Activated CD4-positive, alpha-beta T cell treated with anti-CD3 and anti-CD28 coated beads for 36 hours (primary cell): ENCODE measurements at regions not wholly inside any gene's neighbourhood (a gene's known extent, or its start where the extent isn't known, plus 50 kb on each side); places are given as distances from the start of the nearest gene placed in this dataset.
A peak's percentile ranks its signal among the peaks of the same experiment; 100 is the strongest.

ENCODE experiments used
- ATAC-seq: fragments of 200-7000 bp; cut with Tn5 transposase; one replicate; pipeline ENCODE4 v1.10.0; 2021; ENCODE audit warnings: mild to moderate bottlenecking, moderate library complexity
- CTCF ChIA-PET: fragments of 350-600 bp; sonication (Branson Sonifier 250); formaldehyde crosslinking; loops from one replicate; lab custom pipeline; 2021; ENCODE audit warnings: antibody characterized with exemption; lab: Charles Lee
- POLR2A ChIA-PET: fragments of 350-600 bp; sonication (Branson Sonifier 250); formaldehyde crosslinking; loops from one replicate; lab custom pipeline; 2021; ENCODE audit warnings: antibody characterized with exemption, inconsistent platforms; lab: Charles Lee
- DNase-seq: peaks from one replicate; pipeline ENCODE4 v3.0.0-alpha.2; 2020
- H3K27ac Mint-ChIP-seq: one replicate; pipeline ENCODE4 v1.8.0; 2021; ENCODE audit warnings: mixed read lengths
- H3K27me3 Mint-ChIP-seq: one replicate; pipeline ENCODE4 v1.8.0; 2021; ENCODE audit warnings: mixed read lengths
- H3K36me3 Mint-ChIP-seq: one replicate; pipeline ENCODE4 v1.8.0; 2021; ENCODE audit warnings: low read depth, mixed read lengths
- H3K4me1 Mint-ChIP-seq: one replicate; pipeline ENCODE4 v1.8.0; 2021; ENCODE audit warnings: mixed read lengths
- H3K4me3 Mint-ChIP-seq: one replicate; pipeline ENCODE4 v1.8.0; 2021; ENCODE audit warnings: mild to moderate bottlenecking, moderate library complexity, mixed read lengths
- H3K9me3 Mint-ChIP-seq: one replicate; pipeline ENCODE4 v1.8.0; 2021; ENCODE audit warnings: low read depth, mixed read lengths
- intact Hi-C, 2 experiments: fragments of 100-400 bp; cut with DNase I in 1 of 2; cut with micrococcal nuclease in 1 of 2; formaldehyde crosslinking; loops; one replicate each; pipeline versions ENCODE4 v1.14.2 to v1.15.1; 2022 to 2024; cut with DNase I, micrococcal nuclease

DNA sequence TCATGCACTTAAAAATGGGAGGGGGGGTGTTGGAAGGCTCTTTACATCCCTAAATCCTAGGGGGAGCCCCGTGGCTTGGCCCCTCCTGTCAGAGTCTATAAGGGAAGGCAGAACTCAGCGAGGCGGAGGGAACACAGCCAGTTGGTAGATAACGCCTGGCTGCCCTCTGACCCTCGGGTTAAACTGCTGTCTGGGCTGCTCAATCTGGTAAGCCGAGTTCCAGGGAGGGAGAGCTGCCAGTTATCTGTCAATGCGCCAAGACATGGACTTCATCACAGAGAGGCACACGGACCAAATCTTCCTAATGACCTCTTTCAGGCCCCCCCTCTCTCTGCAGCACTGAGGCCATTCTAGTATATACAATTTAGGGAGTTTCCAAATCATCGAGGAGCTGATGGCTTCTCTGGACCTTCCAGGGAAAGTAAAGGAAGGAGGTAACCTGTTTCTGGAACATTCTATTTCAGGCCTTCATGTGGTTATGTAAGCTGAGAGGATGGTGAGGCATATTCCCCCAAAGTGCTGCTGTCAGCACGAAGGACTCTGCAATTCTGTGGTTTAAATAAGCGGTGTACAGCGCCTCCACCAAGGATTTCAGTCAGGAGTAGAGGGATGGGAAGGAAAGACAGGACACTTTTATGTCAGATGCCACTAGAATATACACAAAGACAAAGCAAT lies 349.0 kb downstream of the MCTP2 start:
- DNase-seq (no peak), ATAC-seq (no peak)
- Mint-ChIP-seq H3K27me3 (peaks cover 61% of the 10 kb centered on the region), H3K9me3 (no peaks in the 10 kb centered on the region), H3K4me3 (no peak overlapping the region), H3K36me3 (no peaks in the 10 kb centered on the region), H3K4me1 (peaks cover 18% of the 10 kb centered on the region), H3K27ac (no peak overlapping the region)
- intact Hi-C loops = loop anchor here (10.0 kb wide), 2 partner anchors 714 to 1754 kb away; partner anchors contain the start of gene NR2F2 (in 1 of the 2)
- POLR2A ChIA-PET = no interaction called here
- CTCF ChIA-PET = interaction anchor here (0.8 kb wide), 1 partner anchor 551 kb away, joined by 4 read pairs; no protein-coding TSS in a partner anchor

- Mint-ChIP-seq H3K27me3 (peaks cover 68% of the 10 kb centered on the region), H3K4me3 (no peak overlapping the region), H3K27ac (no peak overlapping the region), H3K36me3 (no peaks in the 10 kb centered on the region), H3K4me1 (peaks cover 25% of the 10 kb centered on the region), H3K9me3 (no peaks in the 10 kb centered on the region)
- intact Hi-C loops = loop anchor here (2.0 to 10.0 kb wide), 3 partner anchors 710 to 1752 kb away; partner anchors contain the start of gene NR2F2 (in 1 of the 2)
- CTCF ChIA-PET = interaction anchor here (0.7 to 0.8 kb wide), 2 partner anchors 9 to 10 kb away, joined by 3 read pairs; no protein-coding TSS in a partner anchor
- POLR2A ChIA-PET = no interaction called here
- ATAC-seq (peak; percentile 57), DNase-seq (peak; percentile 62)
Observed at GRCh38 chr15:94582368-94582767, 351.0 kb downstream of the MCTP2 start.

DNA sequence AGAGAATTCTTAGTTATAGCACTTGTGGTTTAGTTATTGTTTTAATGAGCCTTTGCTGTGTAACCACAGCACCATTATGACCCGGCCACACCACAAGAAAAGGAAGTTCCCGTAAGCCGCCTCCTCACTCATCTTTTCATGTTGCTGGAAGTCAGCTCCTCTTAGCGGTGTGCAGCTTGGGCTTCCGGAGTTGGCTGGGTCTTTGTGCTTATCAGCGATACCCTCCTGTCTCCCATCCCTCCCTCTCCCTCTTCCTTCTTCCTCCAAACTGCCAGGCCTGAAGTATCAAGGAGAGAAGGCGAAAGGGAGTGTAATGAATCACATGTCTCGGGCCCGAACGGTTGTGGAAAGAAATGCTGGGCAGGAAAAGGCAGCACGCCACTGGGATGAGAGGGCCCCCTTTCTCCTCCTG lies 353.5 kb downstream of the MCTP2 start:
- ChIA-PET CTCF (interaction anchor here (0.7 to 1.8 kb wide), 5 partner anchors 10 to 1329 kb away, joined by 3 to 8 read pairs (median 3); no protein-coding TSS in a partner anchor), POLR2A (interaction anchor here (0.6 kb wide), 1 partner anchor 87 kb away, joined by 3 read pairs; no protein-coding TSS in a partner anchor)
- DNase-seq = peak; percentile 83
- H3K27me3 Mint-ChIP-seq = peaks cover 75% of the 10 kb centered on the region
- peak overlapping the region; percentile 54 for H3K4me3 Mint-ChIP-seq
- intact Hi-C loops = loop anchor here (2.0 to 10.0 kb wide), 4 partner anchors 26 to 1750 kb away; partner anchors contain the start of gene NR2F2 (in 1 of the 2)
- peaks cover 25% of the 10 kb centered on the region for H3K4me1 Mint-ChIP-seq
- H3K27ac Mint-ChIP-seq = no peak overlapping the region
- no peaks in the 10 kb centered on the region for H3K9me3 Mint-ChIP-seq
- H3K36me3 Mint-ChIP-seq = no peaks in the 10 kb centered on the region
- peak; percentile 88 for ATAC-seq

DNA sequence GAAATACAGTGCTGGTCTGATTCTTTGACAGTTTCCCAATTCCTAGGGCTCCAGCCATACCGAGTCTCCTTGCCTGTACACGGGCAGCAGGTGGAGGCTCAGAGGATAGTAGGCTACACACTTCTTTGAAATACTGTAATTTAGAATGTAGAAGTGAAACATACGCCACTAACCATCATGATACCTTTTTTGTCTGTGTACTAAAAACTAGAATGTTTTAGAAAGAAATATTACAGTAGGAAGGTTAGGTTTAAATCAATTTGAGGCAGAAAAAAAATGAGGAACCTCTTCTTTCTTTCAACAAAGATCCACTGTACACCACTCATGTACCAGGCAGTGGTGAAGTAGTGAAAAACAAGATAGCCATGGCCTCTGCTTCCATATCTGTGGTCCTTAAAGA lies 354.7 kb downstream of the MCTP2 start:
- DNase-seq (no peak), ATAC-seq (no peak)
- intact Hi-C loops = loop anchor here (10.0 kb wide), 2 partner anchors 709 to 1749 kb away; partner anchors contain the start of gene NR2F2 (in 1 of the 2)
- Mint-ChIP-seq H3K4me1 (peaks cover 25% of the 10 kb centered on the region), H3K36me3 (no peaks in the 10 kb centered on the region), H3K9me3 (no peaks in the 10 kb centered on the region), H3K4me3 (no peak overlapping the region), H3K27me3 (peaks cover 73% of the 10 kb centered on the region), H3K27ac (no peak overlapping the region)
- POLR2A ChIA-PET = interaction anchor here (0.8 kb wide), 1 partner anchor 19 kb away, joined by 3 read pairs; no protein-coding TSS in a partner anchor
- CTCF ChIA-PET = interaction anchor here (0.7 kb wide), 1 partner anchor 1498 kb away, joined by 4 read pairs; no protein-coding TSS in a partner anchor

GRCh38 chr15:94587113-94587512 lies 355.8 kb downstream of the MCTP2 start:
- H3K27me3 Mint-ChIP-seq = peaks cover 67% of the 10 kb centered on the region
- no peak for ATAC-seq
- no peaks in the 10 kb centered on the region for H3K36me3 Mint-ChIP-seq
- ChIA-PET CTCF (no interaction called here), POLR2A (no interaction called here)
- peaks cover 25% of the 10 kb centered on the region for H3K4me1 Mint-ChIP-seq
- intact Hi-C loops = loop anchor here (10.0 kb wide), 2 partner anchors 708 to 1748 kb away; partner anchors contain the start of gene NR2F2 (in 1 of the 2)
- no peaks in the 10 kb centered on the region for H3K9me3 Mint-ChIP-seq
- DNase-seq = no peak
- H3K4me3 Mint-ChIP-seq = no peak overlapping the region
- H3K27ac Mint-ChIP-seq = no peak overlapping the region

DNA sequence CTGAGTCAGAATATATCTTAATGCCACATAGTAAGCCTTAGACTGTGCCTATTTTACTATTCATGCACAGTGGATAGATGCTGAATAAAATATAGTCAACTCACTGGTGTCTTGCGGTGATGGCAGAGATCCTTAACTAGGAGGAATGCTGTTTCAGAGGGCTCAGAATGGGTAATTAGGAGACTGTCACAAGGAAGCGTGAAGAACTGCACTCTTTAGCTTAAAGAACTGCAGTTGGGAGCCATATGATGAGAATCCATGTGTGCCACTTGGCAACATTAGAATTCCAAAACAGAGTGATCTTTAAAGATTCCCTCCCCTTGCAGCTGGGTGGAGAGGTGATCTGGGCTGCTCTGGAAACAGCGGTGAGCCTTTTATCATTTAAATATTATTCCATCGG lies 357.6 kb downstream of the MCTP2 start:
- Mint-ChIP-seq H3K4me3 (no peak overlapping the region), H3K27ac (no peak overlapping the region), H3K9me3 (no peaks in the 10 kb centered on the region), H3K27me3 (peaks cover 65% of the 10 kb centered on the region), H3K36me3 (no peaks in the 10 kb centered on the region), H3K4me1 (peaks cover 21% of the 10 kb centered on the region)
- intact Hi-C loops = loop anchor here (10.0 kb wide), 2 partner anchors 706 to 1746 kb away; partner anchors contain the start of gene NR2F2 (in 1 of the 2)
- ChIA-PET CTCF (no interaction called here), POLR2A (no interaction called here)
- ATAC-seq = no peak
- DNase-seq = no peak

- ATAC-seq (no peak), DNase-seq (no peak)
- H3K4me1 Mint-ChIP-seq = no peaks in the 10 kb centered on the region
- H3K9me3 Mint-ChIP-seq = no peaks in the 10 kb centered on the region
- no peaks in the 10 kb centered on the region for H3K36me3 Mint-ChIP-seq
- ChIA-PET POLR2A (no interaction called here), CTCF (interaction anchor here (1.2 kb wide), 1 partner anchor 11 kb away, joined by 3 read pairs; no protein-coding TSS in a partner anchor)
- H3K27me3 Mint-ChIP-seq = peaks cover 56% of the 10 kb centered on the region
- H3K4me3 Mint-ChIP-seq = no peak overlapping the region
- intact Hi-C loops = no loop called here
- H3K27ac Mint-ChIP-seq = no peak overlapping the region
Observed at GRCh38 chr15:94592495-94592894, 361.1 kb downstream of the MCTP2 start.

- no peaks in the 10 kb centered on the region for H3K36me3 Mint-ChIP-seq
- H3K27me3 Mint-ChIP-seq = peaks cover 56% of the 10 kb centered on the region
- ChIA-PET POLR2A (no interaction called here), CTCF (no interaction called here)
- no peak overlapping the region for H3K4me3 Mint-ChIP-seq
- no peaks in the 10 kb centered on the region for H3K4me1 Mint-ChIP-seq
- no peak for DNase-seq
- no peak for ATAC-seq
- intact Hi-C loops = no loop called here
- no peak overlapping the region for H3K27ac Mint-ChIP-seq
- H3K9me3 Mint-ChIP-seq = no peaks in the 10 kb centered on the region
Observed at GRCh38 chr15:94596707-94597106, 365.3 kb downstream of the MCTP2 start.

GRCh38 chr15:94600505-94600904 lies 369.1 kb downstream of the MCTP2 start:
- Mint-ChIP-seq H3K27ac (no peak overlapping the region), H3K4me1 (no peaks in the 10 kb centered on the region), H3K4me3 (no peak overlapping the region), H3K9me3 (no peaks in the 10 kb centered on the region), H3K27me3 (peaks cover 53% of the 10 kb centered on the region), H3K36me3 (no peaks in the 10 kb centered on the region)
- intact Hi-C loops = no loop called here
- ATAC-seq (no peak), DNase-seq (no peak)
- POLR2A ChIA-PET = no interaction called here
- CTCF ChIA-PET = no interaction called here

DNA sequence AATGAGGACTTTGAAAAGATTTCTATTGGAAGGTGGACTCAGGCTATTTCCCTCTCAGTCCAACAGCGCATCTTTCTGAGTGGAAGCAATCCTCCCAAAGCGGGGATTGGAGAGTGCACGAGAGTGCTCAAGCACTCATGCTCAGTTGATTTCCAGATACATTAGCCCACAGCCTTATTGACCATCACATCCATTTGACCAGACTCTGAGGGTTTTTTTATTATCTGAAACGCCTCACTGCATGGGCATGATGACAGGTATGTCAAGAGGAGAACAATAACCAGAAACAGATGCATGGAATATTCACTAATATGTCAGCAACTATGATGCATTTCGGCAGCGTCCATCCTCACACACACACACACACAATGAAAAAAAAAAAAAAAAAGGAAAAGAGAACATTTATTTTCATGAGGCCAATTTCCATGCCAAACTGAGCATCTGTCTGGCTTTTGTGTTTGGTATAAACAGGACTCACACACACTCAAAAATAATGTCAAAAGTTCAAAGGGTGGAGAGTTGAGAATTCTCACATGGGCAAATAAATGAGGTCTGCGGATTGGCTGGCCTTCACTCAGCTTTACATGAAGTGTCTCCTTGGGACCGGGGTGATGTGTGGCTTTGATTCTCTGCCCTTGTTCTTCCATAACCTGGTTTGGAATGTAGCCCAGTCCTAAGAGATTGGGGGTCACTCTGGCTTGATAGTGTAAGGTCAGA lies 371.6 kb downstream of the MCTP2 start:
- intact Hi-C loops = no loop called here
- Mint-ChIP-seq H3K27ac (no peak overlapping the region), H3K36me3 (no peaks in the 10 kb centered on the region), H3K27me3 (peaks cover 50% of the 10 kb centered on the region), H3K4me3 (no peak overlapping the region), H3K4me1 (peaks cover 9% of the 10 kb centered on the region), H3K9me3 (no peaks in the 10 kb centered on the region)
- ChIA-PET CTCF (no interaction called here), POLR2A (no interaction called here)
- DNase-seq (no peak), ATAC-seq (no peak)

- DNase-seq = no peak
- CTCF ChIA-PET = interaction anchor here (0.8 to 1.1 kb wide), 2 partner anchors 21 to 38 kb away, joined by 4 to 8 read pairs; no protein-coding TSS in a partner anchor
- Mint-ChIP-seq H3K36me3 (no peaks in the 10 kb centered on the region), H3K4me1 (peaks cover 16% of the 10 kb centered on the region), H3K9me3 (no peaks in the 10 kb centered on the region), H3K27me3 (peaks cover 52% of the 10 kb centered on the region), H3K27ac (no peak overlapping the region), H3K4me3 (no peak overlapping the region)
- intact Hi-C loops = no loop called here
- ATAC-seq = no peak
- POLR2A ChIA-PET = no interaction called here
Observed at GRCh38 chr15:94606286-94606685, 374.9 kb downstream of the MCTP2 start.
